ENCODE measurements at regions not wholly inside any gene's neighbourhood (a gene's known extent, or its start where the extent isn't known, plus 50 kb on each side); places are given as distances from the start of the nearest gene placed in this dataset.

DNA sequence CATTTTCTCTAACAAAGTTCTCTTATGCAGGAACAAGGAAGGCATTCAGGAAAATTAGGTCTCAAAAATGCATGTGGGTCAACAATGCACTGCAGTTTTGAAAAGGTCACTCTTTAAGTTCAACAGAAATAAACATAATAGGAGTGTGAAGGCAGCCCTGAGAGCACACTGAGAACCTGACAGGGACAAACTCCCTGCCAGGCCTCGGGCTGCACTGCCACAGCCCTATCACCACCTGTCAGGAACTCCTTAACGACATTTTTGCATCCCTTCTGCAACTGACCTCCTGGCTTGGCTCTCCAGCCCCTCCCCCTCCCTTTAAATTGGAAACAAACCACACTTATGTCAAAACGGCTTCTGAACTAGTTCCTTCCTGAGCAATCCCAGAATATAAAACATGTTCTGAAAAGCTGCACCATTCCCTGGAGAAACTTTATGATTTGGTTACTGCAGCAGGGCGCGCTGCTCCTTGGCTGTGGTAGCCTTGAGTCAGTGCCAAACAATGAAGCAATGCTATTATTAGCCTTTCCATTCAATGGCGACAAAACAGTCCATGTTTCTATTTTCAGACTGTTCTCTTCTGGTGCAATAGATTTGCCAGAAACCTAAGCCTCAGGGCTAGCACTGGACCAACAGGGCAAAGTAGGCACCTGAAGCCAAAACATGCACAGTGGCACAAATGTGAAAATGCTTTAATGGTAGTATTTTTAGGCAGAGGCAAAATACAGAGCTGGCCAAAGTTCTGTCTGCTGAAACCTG, 160.1 kb upstream of the ZNF608 start:
- H3K9me3 ChIP-seq (ENCODE audit: control insufficient read depth, insufficient read depth, low read length): no peaks in the 10 kb centered on the region
- intact Hi-C loops (cut with micrococcal nuclease): no loop called here
- no peaks in the 10 kb centered on the region for H3K36me3 ChIP-seq (ENCODE audit: control insufficient read depth, insufficient read depth, low read length)
- ATAC-seq (no peak), DNase-seq (no peak)
- no peak overlapping the region for H3K27ac Mint-ChIP-seq
- no peaks in the 10 kb centered on the region for H3K36me3 Mint-ChIP-seq
- H3K4me1 ChIP-seq (ENCODE audit: control insufficient read depth, insufficient read depth, low read length): peaks cover 13% of the 10 kb centered on the region
- no peak overlapping the region for H3K4me3 ChIP-seq (ENCODE audit: low read length)
- TF ChIP-seq, protein P1, sequence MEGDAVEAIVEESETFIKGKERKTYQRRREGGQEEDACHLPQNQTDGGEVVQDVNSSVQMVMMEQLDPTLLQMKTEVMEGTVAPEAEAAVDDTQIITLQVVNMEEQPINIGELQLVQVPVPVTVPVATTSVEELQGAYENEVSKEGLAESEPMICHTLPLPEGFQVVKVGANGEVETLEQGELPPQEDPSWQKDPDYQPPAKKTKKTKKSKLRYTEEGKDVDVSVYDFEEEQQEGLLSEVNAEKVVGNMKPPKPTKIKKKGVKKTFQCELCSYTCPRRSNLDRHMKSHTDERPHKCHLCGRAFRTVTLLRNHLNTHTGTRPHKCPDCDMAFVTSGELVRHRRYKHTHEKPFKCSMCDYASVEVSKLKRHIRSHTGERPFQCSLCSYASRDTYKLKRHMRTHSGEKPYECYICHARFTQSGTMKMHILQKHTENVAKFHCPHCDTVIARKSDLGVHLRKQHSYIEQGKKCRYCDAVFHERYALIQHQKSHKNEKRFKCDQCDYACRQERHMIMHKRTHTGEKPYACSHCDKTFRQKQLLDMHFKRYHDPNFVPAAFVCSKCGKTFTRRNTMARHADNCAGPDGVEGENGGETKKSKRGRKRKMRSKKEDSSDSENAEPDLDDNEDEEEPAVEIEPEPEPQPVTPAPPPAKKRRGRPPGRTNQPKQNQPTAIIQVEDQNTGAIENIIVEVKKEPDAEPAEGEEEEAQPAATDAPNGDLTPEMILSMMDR (IDR thresholded peaks at IDR 0.05): no peak
- H3K27ac ChIP-seq (ENCODE audit: low read length): no peak overlapping the region
- 40% methylated on average over 6 of the region's 6 CpGs for WGBS (ENCODE audit: insufficient coverage)
- no peak overlapping the region for H3K4me3 Mint-ChIP-seq
- H3K27me3 Mint-ChIP-seq (ENCODE audit: low read depth in 2 of 2): no peaks in the 10 kb centered on the region
- no peaks in the 10 kb centered on the region for H3K27me3 ChIP-seq (ENCODE audit: control insufficient read depth, insufficient read depth, low read length)
- peaks cover 21 to 24% of the 10 kb centered on the region in 2 donors for H3K4me1 Mint-ChIP-seq
- no peaks in the 10 kb centered on the region for H3K9me3 Mint-ChIP-seq

- H3K36me3 Mint-ChIP-seq: no peaks in the 10 kb centered on the region
- intact Hi-C loops (cut with micrococcal nuclease): no loop called here
- ATAC-seq (no peak), DNase-seq (no peak)
- Histone ChIP-seq H3K27me3 (ENCODE audit: control insufficient read depth, insufficient read depth, low read length) (no peaks in the 10 kb centered on the region), H3K4me3 (ENCODE audit: low read length) (no peak overlapping the region), H3K36me3 (ENCODE audit: control insufficient read depth, insufficient read depth, low read length) (no peaks in the 10 kb centered on the region), H3K9me3 (ENCODE audit: control insufficient read depth, insufficient read depth, low read length) (no peaks in the 10 kb centered on the region), H3K4me1 (ENCODE audit: control insufficient read depth, insufficient read depth, low read length) (peaks cover 10% of the 10 kb centered on the region), H3K27ac (ENCODE audit: low read length) (no peak overlapping the region)
- no peaks in the 10 kb centered on the region for H3K27me3 Mint-ChIP-seq (ENCODE audit: low read depth in 2 of 2)
- no peak overlapping the region for H3K27ac Mint-ChIP-seq
- TF ChIP-seq, protein P1 (IDR thresholded peaks at IDR 0.05): no peak
- no peaks in the 10 kb centered on the region for H3K9me3 Mint-ChIP-seq
- H3K4me3 Mint-ChIP-seq: no peak overlapping the region
- peaks cover 14 to 18% of the 10 kb centered on the region in 2 donors for H3K4me1 Mint-ChIP-seq
- WGBS (ENCODE audit: insufficient coverage): 93% methylated on average over 9 of the region's 12 CpGs
These were observed 160.7 kb upstream of the ZNF608 start for GRCh38 chr5:124907098-124907644.

DNA sequence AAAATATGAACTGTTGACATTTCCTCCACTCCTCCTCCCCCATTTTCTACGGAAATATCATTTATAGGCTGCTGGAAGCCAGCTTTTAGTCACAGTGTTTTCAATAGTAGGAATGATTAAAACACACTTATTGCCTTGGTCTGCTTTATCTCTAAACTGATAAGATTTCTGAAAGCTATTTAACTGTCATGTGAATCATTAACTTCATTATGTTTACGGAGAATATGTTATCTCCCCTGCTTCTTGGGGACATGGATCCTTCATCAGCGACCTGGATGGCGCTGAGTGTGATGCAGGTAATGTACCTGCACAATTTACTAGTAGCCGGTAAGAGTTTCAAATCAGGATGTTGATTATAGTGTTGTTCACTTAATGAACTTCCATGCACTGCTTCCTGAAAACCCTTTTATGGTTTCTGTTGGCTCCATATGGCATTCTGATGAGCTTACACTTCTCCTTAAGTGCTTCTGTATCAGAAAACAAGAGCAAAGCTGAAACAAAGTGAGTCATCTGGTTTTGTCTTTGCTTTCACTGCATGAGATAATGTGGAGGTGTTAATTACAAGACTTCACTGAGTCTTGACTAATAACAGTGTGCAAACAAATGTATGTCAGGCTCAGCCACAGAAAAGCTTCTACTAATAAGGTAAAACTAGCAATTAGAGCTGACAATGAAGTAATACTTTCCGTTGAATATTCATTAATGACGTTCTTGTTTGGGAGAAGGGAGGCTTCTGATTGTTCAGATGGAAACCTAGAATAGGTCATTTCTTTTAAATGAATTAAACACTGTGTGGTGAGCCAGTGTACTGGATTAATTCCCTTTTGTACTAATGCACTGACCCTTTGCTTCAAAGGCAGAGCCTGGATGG, 162.4 kb upstream of the ZNF608 start:
- intact Hi-C loops (cut with micrococcal nuclease): no loop called here
- Mint-ChIP-seq H3K9me3 (no peaks in the 10 kb centered on the region), H3K4me3 (no peak overlapping the region)

More for the DNA sequence above, 162.4 kb upstream of the ZNF608 start:
- Mint-ChIP-seq H3K4me1 (peaks cover 0 to 6% of the 10 kb centered on the region in 2 donors), H3K27ac (no peak overlapping the region), H3K36me3 (no peaks in the 10 kb centered on the region), H3K27me3 (ENCODE audit: low read depth in 2 of 2) (no peaks in the 10 kb centered on the region)
- Histone ChIP-seq H3K4me1 (ENCODE audit: control insufficient read depth, insufficient read depth, low read length) (peaks cover 11% of the 10 kb centered on the region), H3K27me3 (ENCODE audit: control insufficient read depth, insufficient read depth, low read length) (no peaks in the 10 kb centered on the region), H3K27ac (ENCODE audit: low read length) (no peak overlapping the region), H3K9me3 (ENCODE audit: control insufficient read depth, insufficient read depth, low read length) (no peaks in the 10 kb centered on the region), H3K36me3 (ENCODE audit: control insufficient read depth, insufficient read depth, low read length) (no peaks in the 10 kb centered on the region), H3K4me3 (ENCODE audit: low read length) (no peak overlapping the region)
- no peak for DNase-seq
- peak in 1 of 3 donors; percentile 26 for ATAC-seq
- TF ChIP-seq, protein P1 (IDR thresholded peaks at IDR 0.05): no peak
- WGBS (ENCODE audit: insufficient coverage): 86% methylated on average over 7 of the region's 7 CpGs

Measured in natural killer cell (primary cell).